ENCODE measurements at regions not wholly inside any gene's neighbourhood (a gene's known extent, or its start where the extent isn't known, plus 50 kb on each side); places are given as distances from the start of the nearest gene placed in this dataset.

DNA sequence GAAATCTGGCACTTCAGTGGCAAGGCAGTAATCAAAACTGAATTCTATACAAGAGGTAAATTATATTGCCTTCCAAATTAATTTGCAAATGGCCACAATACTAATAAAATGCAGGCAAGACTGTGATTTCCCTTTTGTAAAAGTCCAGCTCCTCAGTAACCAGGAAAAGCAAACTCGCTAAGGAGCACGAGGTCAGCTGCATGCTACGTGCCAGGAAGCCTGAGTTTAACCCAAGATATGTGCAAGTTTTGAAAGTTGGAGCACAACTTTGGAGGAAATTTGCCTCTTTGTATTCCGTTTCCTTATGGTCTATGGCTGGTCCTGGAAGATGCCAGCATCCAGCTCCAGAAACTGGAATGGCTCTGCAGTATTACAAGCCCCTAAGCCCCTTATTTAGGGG lies 226.8 kb upstream of the DYNLRB2 start:
- H3K27ac Mint-ChIP-seq: no peak overlapping the region
- TF ChIP-seq, protein P1, sequence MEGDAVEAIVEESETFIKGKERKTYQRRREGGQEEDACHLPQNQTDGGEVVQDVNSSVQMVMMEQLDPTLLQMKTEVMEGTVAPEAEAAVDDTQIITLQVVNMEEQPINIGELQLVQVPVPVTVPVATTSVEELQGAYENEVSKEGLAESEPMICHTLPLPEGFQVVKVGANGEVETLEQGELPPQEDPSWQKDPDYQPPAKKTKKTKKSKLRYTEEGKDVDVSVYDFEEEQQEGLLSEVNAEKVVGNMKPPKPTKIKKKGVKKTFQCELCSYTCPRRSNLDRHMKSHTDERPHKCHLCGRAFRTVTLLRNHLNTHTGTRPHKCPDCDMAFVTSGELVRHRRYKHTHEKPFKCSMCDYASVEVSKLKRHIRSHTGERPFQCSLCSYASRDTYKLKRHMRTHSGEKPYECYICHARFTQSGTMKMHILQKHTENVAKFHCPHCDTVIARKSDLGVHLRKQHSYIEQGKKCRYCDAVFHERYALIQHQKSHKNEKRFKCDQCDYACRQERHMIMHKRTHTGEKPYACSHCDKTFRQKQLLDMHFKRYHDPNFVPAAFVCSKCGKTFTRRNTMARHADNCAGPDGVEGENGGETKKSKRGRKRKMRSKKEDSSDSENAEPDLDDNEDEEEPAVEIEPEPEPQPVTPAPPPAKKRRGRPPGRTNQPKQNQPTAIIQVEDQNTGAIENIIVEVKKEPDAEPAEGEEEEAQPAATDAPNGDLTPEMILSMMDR (conservative IDR thresholded peaks at IDR 0.05): no peak
- no peaks in the 10 kb centered on the region for H3K36me3 ChIP-seq (ENCODE audit: control insufficient read depth, insufficient read depth, low read length)
- no peaks in the 10 kb centered on the region for H3K4me1 Mint-ChIP-seq
- H3K4me3 Mint-ChIP-seq: no peak overlapping the region
- no peak overlapping the region for H3K9ac ChIP-seq (ENCODE audit: extremely low read depth, low read length, poor library complexity, severe bottlenecking)
- no peaks in the 10 kb centered on the region for H3K9me3 ChIP-seq (ENCODE audit: control insufficient read depth, low read length)
- no peak for DNase-seq
- H3K36me3 Mint-ChIP-seq (ENCODE audit: low read depth): no peaks in the 10 kb centered on the region
- H3K9me3 Mint-ChIP-seq: no peaks in the 10 kb centered on the region
- no peak overlapping the region for H3K4me3 ChIP-seq (ENCODE audit: low read length)
- H3K27ac ChIP-seq (ENCODE audit: low read depth, low read length): no peak overlapping the region
- H3K27me3 Mint-ChIP-seq (ENCODE audit: insufficient read depth): peaks cover 15% of the 10 kb centered on the region
- WGBS, 2 experiments (ENCODE audit: insufficient coverage in 1 of 2, insufficient read length in 1 of 2): 92 to 100% methylated on average over 4 of the region's 4 CpGs
- H3K4me1 ChIP-seq (ENCODE audit: control insufficient read depth, insufficient read depth, low read length): no peaks in the 10 kb centered on the region
- H3K27me3 ChIP-seq (ENCODE audit: control insufficient read depth, insufficient read depth, low read length, poor library complexity, severe bottlenecking): peaks cover 10% of the 10 kb centered on the region

DNA sequence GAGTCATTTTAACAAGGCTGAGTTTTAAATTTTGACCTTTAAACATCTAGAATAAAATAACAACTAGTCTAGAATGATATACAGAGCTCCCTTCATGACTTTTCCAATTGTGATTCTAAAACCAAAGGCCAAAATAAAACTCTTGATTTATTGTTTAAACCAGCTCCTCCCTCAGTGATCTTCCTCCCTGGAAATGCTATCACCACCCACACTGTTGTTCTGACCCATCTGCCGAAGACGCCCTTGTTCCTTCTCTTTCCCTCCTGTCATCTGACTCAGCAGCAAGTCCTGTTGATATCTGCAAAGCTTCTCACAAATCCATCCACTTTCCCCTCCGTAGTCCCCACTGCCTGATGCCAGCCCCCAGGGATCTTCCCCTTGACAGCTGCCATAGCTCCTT lies 231.6 kb upstream of the DYNLRB2 start:
- Histone ChIP-seq H3K36me3 (ENCODE audit: control insufficient read depth, insufficient read depth, low read length) (no peaks in the 10 kb centered on the region), H3K27me3 (ENCODE audit: control insufficient read depth, insufficient read depth, low read length, poor library complexity, severe bottlenecking) (peaks cover 10% of the 10 kb centered on the region), H3K27ac (ENCODE audit: low read depth, low read length) (no peak overlapping the region), H3K9me3 (ENCODE audit: control insufficient read depth, low read length) (peaks cover 4% of the 10 kb centered on the region), H3K9ac (ENCODE audit: extremely low read depth, low read length, poor library complexity, severe bottlenecking) (no peak overlapping the region), H3K4me3 (ENCODE audit: low read length) (no peak overlapping the region), H3K4me1 (ENCODE audit: control insufficient read depth, insufficient read depth, low read length) (peaks cover 2% of the 10 kb centered on the region)
- Mint-ChIP-seq H3K36me3 (ENCODE audit: low read depth) (no peaks in the 10 kb centered on the region), H3K9me3 (no peaks in the 10 kb centered on the region), H3K4me3 (no peak overlapping the region), H3K4me1 (peaks cover 14% of the 10 kb centered on the region), H3K27me3 (ENCODE audit: insufficient read depth) (peaks cover 10% of the 10 kb centered on the region), H3K27ac (no peak overlapping the region)
- TF ChIP-seq, protein P1 (conservative IDR thresholded peaks at IDR 0.05): no peak
- DNase-seq: no peak
- 91 to 100% methylated on average over 3 of the region's 3 CpGs for WGBS, 2 experiments (ENCODE audit: insufficient coverage in 1 of 2, insufficient read length in 1 of 2)

DNA sequence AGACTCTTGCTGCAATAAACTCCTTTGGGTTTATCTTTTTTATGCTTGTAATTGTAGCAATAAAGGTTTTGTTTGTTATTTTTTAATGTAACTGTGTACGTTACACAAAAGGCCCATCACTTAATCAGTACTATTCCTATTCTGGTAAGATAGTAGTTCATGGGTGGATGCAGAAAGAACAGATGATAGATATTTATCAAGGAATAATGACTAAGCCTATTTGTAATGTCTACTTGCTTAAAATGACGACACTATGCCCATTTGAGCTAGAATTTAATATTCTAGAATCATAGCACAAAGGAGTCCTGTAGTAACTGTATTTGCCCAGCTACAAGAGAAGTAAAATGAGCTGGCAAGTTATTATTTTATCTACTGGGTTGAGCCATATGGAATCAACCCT lies 235.4 kb upstream of the DYNLRB2 start:
- 100% methylated on average over 2 of the region's 2 CpGs; no CpG with 5 or more reads in 1 of the 2 experiments for WGBS, 2 experiments (ENCODE audit: insufficient coverage in 1 of 2, insufficient read length in 1 of 2)
- peaks cover 5% of the 10 kb centered on the region for H3K4me1 ChIP-seq (ENCODE audit: control insufficient read depth, insufficient read depth, low read length)

More for the DNA sequence above, 235.4 kb upstream of the DYNLRB2 start:
- H3K4me1 Mint-ChIP-seq: peaks cover 20% of the 10 kb centered on the region
- H3K9me3 Mint-ChIP-seq: no peaks in the 10 kb centered on the region
- H3K27me3 Mint-ChIP-seq (ENCODE audit: insufficient read depth): peaks cover 3% of the 10 kb centered on the region
- peaks cover 4% of the 10 kb centered on the region for H3K9me3 ChIP-seq (ENCODE audit: control insufficient read depth, low read length)
- H3K4me3 Mint-ChIP-seq: no peak overlapping the region
- H3K4me3 ChIP-seq (ENCODE audit: low read length): no peak overlapping the region
- H3K27me3 ChIP-seq (ENCODE audit: control insufficient read depth, insufficient read depth, low read length, poor library complexity, severe bottlenecking): no peaks in the 10 kb centered on the region
- H3K9ac ChIP-seq (ENCODE audit: extremely low read depth, low read length, poor library complexity, severe bottlenecking): no peak overlapping the region
- H3K27ac ChIP-seq (ENCODE audit: low read depth, low read length): no peak overlapping the region
- H3K36me3 ChIP-seq (ENCODE audit: control insufficient read depth, insufficient read depth, low read length): no peaks in the 10 kb centered on the region
- TF ChIP-seq, protein P1 (conservative IDR thresholded peaks at IDR 0.05): no peak
- no peak for DNase-seq
- H3K36me3 Mint-ChIP-seq (ENCODE audit: low read depth): no peaks in the 10 kb centered on the region
- H3K27ac Mint-ChIP-seq: no peak overlapping the region
